Epithelial cell of proximal tubule (primary cell): ENCODE measurements at regions not wholly inside any gene's neighbourhood (a gene's known extent, or its start where the extent isn't known, plus 50 kb on each side); places are given as distances from the start of the nearest gene placed in this dataset.

Source experiments
- DNase-seq: peaks from one replicate; pipeline ENCODE4 v3.0.0-alpha.2; 2011; ENCODE audit warnings: low read depth
- H3K4me3 ChIP-seq: 2 replicates; pipeline ENCODE4 v1.5.1; 2011; ENCODE audit warnings: low read depth, mild to moderate bottlenecking, low read length
- TF ChIP-seq, protein P1 (sequence below): conservative IDR thresholded peaks from 2 replicates; pipeline ENCODE4 v1.5.1; 2012; ENCODE audit warnings: low read depth, mild to moderate bottlenecking, low read length

DNA sequence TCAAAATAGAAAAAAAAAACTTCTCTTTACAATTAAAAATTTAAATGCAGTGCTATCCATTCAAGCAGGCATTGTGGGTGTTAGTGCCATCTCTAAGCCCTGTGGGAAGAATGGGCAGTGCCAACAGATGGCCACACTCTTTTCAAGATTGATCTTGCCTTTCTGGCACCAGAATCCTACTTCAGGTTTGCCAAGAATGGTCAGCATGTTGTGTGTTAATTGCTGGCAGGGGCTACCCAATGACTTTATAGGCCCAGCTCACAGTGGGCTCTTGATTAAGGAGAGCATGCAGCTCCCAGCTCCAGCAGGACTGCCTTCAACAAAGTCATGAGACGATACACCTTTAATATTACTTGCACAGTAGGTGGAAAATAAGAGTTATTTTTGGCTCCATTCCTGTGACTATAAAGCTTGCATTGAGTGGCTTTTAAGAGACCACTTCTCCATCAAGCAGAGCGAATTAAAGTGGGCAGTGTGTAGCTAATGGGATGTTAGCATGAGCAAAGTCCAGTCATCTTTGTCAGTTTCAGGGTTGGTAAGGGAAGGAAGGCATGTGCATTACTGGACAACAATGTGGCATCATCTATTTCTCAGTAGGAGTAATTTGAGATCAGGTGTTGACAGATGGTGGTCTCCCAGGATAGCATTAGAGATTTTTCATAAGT lies 476.8 kb downstream of the C3orf38 start:
- TF ChIP-seq, protein P1, sequence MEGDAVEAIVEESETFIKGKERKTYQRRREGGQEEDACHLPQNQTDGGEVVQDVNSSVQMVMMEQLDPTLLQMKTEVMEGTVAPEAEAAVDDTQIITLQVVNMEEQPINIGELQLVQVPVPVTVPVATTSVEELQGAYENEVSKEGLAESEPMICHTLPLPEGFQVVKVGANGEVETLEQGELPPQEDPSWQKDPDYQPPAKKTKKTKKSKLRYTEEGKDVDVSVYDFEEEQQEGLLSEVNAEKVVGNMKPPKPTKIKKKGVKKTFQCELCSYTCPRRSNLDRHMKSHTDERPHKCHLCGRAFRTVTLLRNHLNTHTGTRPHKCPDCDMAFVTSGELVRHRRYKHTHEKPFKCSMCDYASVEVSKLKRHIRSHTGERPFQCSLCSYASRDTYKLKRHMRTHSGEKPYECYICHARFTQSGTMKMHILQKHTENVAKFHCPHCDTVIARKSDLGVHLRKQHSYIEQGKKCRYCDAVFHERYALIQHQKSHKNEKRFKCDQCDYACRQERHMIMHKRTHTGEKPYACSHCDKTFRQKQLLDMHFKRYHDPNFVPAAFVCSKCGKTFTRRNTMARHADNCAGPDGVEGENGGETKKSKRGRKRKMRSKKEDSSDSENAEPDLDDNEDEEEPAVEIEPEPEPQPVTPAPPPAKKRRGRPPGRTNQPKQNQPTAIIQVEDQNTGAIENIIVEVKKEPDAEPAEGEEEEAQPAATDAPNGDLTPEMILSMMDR = no peak
- DNase-seq = no peak
- H3K4me3 ChIP-seq = no peak overlapping the region

DNA sequence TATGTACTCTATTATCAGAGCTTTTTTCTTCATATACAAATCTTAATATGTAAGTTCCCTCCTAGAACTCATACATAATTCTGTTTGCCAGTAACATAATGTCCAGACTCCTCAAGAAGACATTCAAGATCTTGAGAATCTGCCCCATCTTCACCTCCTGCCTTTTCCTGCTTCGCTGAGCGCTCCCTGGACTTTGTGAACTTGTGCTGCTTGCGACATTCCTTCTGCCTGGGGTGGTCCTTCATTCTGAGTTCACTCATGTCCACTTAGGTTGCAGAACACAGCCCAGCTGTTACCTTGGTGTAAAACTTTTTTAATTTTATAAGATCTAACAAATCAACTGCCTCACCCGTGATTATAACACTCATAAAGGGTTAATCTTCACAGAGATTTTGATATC lies 478.5 kb upstream of the EPHA3 start:
- no peak overlapping the region for H3K4me3 ChIP-seq
- DNase-seq = no peak
- TF ChIP-seq, protein P1 = no peak

DNA sequence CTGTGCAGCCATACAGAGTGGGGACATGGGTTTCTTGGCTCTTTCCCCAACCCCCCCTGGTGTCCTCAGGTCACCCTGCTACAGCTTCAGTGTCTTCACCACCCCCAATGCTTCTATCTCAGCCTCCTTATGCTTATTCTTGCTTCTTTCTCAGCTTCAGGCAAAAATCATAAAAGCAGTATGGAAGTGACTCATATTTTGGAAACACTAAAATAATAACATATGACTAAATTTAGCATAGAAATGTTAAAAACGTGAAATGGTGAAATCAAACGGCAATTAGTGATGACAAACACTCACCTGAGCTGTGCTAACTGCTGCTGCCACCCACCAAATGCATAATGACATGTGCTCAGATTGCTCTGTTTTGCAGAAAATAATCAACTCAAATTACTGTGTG lies 475.2 kb upstream of the EPHA3 start:
- no peak for DNase-seq
- no peak overlapping the region for H3K4me3 ChIP-seq
- TF ChIP-seq, protein P1 = no peak

DNA sequence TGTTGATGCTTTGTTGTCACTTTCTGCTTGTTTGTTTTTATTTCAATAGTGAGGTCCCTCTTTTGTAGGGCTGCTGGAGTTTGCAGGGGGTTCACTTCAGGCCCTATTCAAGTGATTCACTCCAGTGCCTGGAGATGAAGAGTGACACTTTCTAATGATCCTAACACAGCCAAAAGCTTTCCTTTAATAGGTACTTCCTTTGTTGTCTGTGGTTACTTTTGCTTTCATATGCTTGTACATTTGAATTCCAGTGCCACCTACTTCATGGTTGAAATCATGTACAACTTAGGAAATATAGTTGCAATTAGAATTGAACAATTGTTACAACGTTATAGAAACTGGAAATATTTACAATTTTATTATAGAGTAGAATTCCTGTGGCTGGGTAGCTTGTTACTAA lies 466.8 kb upstream of the EPHA3 start:
- TF ChIP-seq, protein P1 = no peak
- no peak overlapping the region for H3K4me3 ChIP-seq
- no peak for DNase-seq

DNA sequence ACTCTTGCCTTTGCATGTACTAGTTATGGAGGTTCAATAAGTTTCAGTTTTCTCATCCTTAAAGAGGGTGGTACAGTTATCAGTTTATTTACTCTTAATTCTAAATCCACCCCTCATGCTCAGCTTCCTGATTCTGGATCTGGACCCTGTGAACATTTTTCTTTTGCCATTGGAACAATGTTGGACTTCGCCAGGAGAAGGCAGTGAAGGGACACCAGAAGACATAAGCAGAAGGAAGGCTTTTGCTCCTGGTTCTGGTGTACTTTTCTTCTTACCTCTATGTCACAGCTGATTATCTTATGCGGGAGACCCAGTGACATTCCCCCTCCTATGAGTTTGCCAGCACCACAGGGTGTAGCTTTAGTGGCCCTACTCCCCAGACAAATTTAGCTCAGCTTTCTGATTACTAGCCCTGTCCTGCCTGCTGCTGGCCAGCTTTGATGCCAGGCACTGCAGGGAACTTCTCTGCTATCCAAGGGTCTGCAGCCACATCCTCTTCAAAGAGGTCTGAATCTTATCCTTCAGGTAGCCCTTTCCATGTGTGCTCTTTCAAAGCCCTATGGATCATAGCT lies 466.3 kb upstream of the EPHA3 start:
- no peak overlapping the region for H3K4me3 ChIP-seq
- TF ChIP-seq, protein P1 = no peak
- no peak for DNase-seq

DNA sequence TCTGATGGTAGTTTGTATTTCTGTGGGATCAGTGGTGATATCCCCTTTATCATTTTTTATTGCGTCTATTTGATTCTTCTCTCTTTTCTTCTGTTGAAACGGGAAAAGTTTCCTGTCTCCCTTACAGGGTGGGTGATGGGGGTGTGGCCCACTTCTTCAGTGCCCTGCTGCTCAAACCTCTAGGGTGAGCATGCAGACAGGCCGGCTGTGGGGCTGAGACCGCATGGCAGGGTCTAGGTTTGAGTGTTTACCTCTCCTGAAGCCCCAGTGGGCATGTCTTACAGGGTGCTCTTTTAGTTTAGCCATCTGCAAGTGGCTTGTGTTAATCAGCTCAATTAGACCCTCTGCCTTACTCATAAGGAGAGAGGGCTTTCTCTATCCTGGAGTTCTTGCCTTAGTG lies 450.0 kb upstream of the EPHA3 start:
- H3K4me3 ChIP-seq = no peak overlapping the region
- TF ChIP-seq, protein P1 = no peak
- no peak for DNase-seq

DNA sequence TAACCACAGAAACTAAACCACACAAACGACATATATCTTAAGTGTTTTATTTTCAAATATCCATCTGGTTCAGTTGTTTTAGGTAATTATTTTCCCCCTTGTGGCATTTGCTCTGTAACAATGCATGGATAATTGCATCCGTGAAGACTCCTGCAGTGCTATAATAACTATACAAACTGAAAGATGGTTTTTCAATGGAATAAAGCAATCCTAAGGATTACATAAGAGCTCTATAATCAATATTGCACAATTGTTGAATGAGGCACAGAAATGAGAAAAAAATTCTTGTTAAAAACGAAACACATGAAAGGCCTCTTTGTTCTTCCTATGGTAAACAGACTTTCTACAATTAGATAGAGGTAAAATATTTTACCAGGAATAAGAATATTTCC lies 446.0 kb upstream of the EPHA3 start:
- no peak overlapping the region for H3K4me3 ChIP-seq
- DNase-seq = no peak
- TF ChIP-seq, protein P1 = no peak
